HepG2 (cell line): ENCODE measurements at regions not wholly inside any gene's neighbourhood (a gene's known extent, or its start where the extent isn't known, plus 50 kb on each side); places are given as distances from the start of the nearest gene placed in this dataset.

Experiments used
- TF ChIP-seq, protein P1 (sequence below): sonication (generic); formaldehyde crosslinking; IDR thresholded peaks from 2 replicates; pipeline ENCODE4 v1.4.0; 2020; ENCODE audit warnings: mild to moderate bottlenecking, missing genetic modification reagents, borderline replicate concordance
- TF ChIP-seq, protein P2 (sequence below): sonication (generic); formaldehyde crosslinking; IDR thresholded peaks from 2 replicates; pipeline ENCODE4 v1.9.0; 2021; ENCODE audit warnings: mild to moderate bottlenecking, missing genetic modification reagents

DNA sequence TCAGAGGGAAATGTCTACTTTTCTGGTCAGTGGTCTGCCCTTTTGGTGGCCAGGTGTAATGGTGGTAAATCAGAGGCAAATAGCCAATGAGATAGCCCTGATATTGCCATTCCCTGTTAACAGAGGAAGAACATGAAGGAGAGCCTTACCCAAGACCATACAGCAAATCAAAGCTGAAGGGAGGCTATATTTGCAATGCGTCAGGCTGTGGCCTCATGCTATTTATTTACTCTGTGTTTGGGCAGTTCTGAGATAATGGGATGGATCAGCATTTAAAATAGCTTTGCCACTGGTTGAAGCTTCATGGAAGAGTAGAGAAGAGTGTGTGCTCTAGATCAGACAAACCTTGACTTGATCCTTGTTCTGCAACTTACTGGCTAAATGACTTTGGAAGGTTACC lies 73.3 kb upstream of the MAML3 start:
- TF ChIP-seq, protein P1, sequence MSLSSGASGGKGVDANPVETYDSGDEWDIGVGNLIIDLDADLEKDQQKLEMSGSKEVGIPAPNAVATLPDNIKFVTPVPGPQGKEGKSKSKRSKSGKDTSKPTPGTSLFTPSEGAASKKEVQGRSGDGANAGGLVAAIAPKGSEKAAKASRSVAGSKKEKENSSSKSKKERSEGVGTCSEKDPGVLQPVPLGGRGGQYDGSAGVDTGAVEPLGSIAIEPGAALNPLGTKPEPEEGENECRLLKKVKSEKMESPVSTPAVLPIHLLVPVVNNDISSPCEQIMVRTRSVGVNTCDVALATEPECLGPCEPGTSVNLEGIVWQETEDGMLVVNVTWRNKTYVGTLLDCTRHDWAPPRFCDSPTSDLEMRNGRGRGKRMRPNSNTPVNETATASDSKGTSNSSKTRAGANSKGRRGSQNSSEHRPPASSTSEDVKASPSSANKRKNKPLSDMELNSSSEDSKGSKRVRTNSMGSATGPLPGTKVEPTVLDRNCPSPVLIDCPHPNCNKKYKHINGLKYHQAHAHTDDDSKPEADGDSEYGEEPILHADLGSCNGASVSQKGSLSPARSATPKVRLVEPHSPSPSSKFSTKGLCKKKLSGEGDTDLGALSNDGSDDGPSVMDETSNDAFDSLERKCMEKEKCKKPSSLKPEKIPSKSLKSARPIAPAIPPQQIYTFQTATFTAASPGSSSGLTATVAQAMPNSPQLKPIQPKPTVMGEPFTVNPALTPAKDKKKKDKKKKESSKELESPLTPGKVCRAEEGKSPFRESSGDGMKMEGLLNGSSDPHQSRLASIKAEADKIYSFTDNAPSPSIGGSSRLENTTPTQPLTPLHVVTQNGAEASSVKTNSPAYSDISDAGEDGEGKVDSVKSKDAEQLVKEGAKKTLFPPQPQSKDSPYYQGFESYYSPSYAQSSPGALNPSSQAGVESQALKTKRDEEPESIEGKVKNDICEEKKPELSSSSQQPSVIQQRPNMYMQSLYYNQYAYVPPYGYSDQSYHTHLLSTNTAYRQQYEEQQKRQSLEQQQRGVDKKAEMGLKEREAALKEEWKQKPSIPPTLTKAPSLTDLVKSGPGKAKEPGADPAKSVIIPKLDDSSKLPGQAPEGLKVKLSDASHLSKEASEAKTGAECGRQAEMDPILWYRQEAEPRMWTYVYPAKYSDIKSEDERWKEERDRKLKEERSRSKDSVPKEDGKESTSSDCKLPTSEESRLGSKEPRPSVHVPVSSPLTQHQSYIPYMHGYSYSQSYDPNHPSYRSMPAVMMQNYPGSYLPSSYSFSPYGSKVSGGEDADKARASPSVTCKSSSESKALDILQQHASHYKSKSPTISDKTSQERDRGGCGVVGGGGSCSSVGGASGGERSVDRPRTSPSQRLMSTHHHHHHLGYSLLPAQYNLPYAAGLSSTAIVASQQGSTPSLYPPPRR (CRISPR knock-in tag): no peak
- TF ChIP-seq, protein P2, sequence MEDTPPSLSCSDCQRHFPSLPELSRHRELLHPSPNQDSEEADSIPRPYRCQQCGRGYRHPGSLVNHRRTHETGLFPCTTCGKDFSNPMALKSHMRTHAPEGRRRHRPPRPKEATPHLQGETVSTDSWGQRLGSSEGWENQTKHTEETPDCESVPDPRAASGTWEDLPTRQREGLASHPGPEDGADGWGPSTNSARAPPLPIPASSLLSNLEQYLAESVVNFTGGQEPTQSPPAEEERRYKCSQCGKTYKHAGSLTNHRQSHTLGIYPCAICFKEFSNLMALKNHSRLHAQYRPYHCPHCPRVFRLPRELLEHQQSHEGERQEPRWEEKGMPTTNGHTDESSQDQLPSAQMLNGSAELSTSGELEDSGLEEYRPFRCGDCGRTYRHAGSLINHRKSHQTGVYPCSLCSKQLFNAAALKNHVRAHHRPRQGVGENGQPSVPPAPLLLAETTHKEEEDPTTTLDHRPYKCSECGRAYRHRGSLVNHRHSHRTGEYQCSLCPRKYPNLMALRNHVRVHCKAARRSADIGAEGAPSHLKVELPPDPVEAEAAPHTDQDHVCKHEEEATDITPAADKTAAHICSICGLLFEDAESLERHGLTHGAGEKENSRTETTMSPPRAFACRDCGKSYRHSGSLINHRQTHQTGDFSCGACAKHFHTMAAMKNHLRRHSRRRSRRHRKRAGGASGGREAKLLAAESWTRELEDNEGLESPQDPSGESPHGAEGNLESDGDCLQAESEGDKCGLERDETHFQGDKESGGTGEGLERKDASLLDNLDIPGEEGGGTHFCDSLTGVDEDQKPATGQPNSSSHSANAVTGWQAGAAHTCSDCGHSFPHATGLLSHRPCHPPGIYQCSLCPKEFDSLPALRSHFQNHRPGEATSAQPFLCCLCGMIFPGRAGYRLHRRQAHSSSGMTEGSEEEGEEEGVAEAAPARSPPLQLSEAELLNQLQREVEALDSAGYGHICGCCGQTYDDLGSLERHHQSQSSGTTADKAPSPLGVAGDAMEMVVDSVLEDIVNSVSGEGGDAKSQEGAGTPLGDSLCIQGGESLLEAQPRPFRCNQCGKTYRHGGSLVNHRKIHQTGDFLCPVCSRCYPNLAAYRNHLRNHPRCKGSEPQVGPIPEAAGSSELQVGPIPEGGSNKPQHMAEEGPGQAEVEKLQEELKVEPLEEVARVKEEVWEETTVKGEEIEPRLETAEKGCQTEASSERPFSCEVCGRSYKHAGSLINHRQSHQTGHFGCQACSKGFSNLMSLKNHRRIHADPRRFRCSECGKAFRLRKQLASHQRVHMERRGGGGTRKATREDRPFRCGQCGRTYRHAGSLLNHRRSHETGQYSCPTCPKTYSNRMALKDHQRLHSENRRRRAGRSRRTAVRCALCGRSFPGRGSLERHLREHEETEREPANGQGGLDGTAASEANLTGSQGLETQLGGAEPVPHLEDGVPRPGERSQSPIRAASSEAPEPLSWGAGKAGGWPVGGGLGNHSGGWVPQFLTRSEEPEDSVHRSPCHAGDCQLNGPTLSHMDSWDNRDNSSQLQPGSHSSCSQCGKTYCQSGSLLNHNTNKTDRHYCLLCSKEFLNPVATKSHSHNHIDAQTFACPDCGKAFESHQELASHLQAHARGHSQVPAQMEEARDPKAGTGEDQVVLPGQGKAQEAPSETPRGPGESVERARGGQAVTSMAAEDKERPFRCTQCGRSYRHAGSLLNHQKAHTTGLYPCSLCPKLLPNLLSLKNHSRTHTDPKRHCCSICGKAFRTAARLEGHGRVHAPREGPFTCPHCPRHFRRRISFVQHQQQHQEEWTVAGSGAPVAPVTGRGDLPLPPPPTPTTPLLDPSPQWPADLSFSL (CRISPR knock-in tag): no peak
